ENCODE measurements at regions not wholly inside any gene's neighbourhood (a gene's known extent, or its start where the extent isn't known, plus 50 kb on each side); places are given as distances from the start of the nearest gene placed in this dataset.

- no peak for DNase-seq
- TF ChIP-seq CTCF (IDR thresholded peaks at IDR 0.05; ENCODE audit: borderline replicate concordance): no peak
Observed at GRCh38 chr6:8513174-8513573, 77.8 kb upstream of the SLC35B3 start.

DNA sequence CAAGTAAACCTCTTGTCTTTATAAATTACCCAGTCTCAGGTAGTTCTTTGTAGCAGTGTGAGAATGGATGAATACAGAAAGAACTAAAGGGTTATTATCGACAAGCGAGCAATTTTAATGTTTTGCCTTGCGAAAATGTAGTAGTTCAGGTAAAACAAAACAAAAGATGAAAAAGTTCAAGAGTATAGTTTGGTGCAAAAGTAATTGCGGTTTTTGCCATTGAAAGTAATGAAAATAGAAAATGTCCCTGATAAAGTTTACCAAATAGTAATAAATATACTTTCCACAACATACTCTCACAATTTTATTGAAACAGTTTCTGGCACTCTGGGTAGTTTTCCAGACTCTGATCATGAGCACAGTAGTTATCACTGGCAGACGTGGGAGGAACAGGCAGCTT lies 71.9 kb upstream of the SLC35B3 start:
- no peak overlapping the region for H3K27ac ChIP-seq (replicated peaks)
- no peaks in the 10 kb centered on the region for H3K4me1 ChIP-seq
- intact Hi-C loops (cut with micrococcal nuclease): no loop called here
- no peak for DNase-seq
- no peaks in the 10 kb centered on the region for H3K27me3 ChIP-seq (ENCODE audit: low read depth)
- H3K4me3 ChIP-seq: no peak overlapping the region
- H3K36me3 ChIP-seq: no peaks in the 10 kb centered on the region
- no peak for TF ChIP-seq CTCF (IDR thresholded peaks at IDR 0.05; ENCODE audit: borderline replicate concordance)
- H3K9me3 ChIP-seq (replicated peaks): no peaks in the 10 kb centered on the region

More at GRCh38 chr6:8513174-8513573, 77.8 kb upstream of the SLC35B3 start:
- Histone ChIP-seq H3K4me1 (no peaks in the 10 kb centered on the region), H3K9me3 (replicated peaks) (no peaks in the 10 kb centered on the region), H3K36me3 (no peaks in the 10 kb centered on the region), H3K27me3 (ENCODE audit: low read depth) (no peaks in the 10 kb centered on the region), H3K4me3 (no peak overlapping the region), H3K27ac (replicated peaks) (no peak overlapping the region)
- intact Hi-C loops (cut with micrococcal nuclease): no loop called here

- intact Hi-C loops (cut with micrococcal nuclease): no loop called here
- Histone ChIP-seq H3K27ac (replicated peaks) (no peak overlapping the region), H3K4me1 (no peaks in the 10 kb centered on the region), H3K36me3 (no peaks in the 10 kb centered on the region), H3K4me3 (no peak overlapping the region), H3K27me3 (ENCODE audit: low read depth) (no peaks in the 10 kb centered on the region), H3K9me3 (replicated peaks) (peaks cover 6% of the 10 kb centered on the region)
- DNase-seq: no peak
- TF ChIP-seq CTCF (IDR thresholded peaks at IDR 0.05; ENCODE audit: borderline replicate concordance): no peak
Observed at GRCh38 chr6:8506126-8506525, 70.8 kb upstream of the SLC35B3 start.

- no peak for DNase-seq
- no peak overlapping the region for H3K4me3 ChIP-seq
- intact Hi-C loops (cut with micrococcal nuclease): no loop called here
- TF ChIP-seq CTCF (IDR thresholded peaks at IDR 0.05; ENCODE audit: borderline replicate concordance): peak; percentile 52
- H3K9me3 ChIP-seq (replicated peaks): peaks cover 22% of the 10 kb centered on the region
- no peak overlapping the region for H3K27ac ChIP-seq (replicated peaks)
- no peaks in the 10 kb centered on the region for H3K36me3 ChIP-seq
- no peaks in the 10 kb centered on the region for H3K27me3 ChIP-seq (ENCODE audit: low read depth)
- H3K4me1 ChIP-seq: no peaks in the 10 kb centered on the region
Observed at GRCh38 chr6:8499540-8499939, 64.2 kb upstream of the SLC35B3 start.

- intact Hi-C loops (cut with micrococcal nuclease): no loop called here
Observed at GRCh38 chr6:8494730-8495129, 59.4 kb upstream of the SLC35B3 start.

More at GRCh38 chr6:8494730-8495129, 59.4 kb upstream of the SLC35B3 start:
- no peak for TF ChIP-seq CTCF (IDR thresholded peaks at IDR 0.05; ENCODE audit: borderline replicate concordance)
- Histone ChIP-seq H3K36me3 (no peaks in the 10 kb centered on the region), H3K4me1 (no peaks in the 10 kb centered on the region), H3K27me3 (ENCODE audit: low read depth) (no peaks in the 10 kb centered on the region), H3K27ac (replicated peaks) (no peak overlapping the region), H3K9me3 (replicated peaks) (peaks cover 16% of the 10 kb centered on the region), H3K4me3 (no peak overlapping the region)
- no peak for DNase-seq

All from left ventricle myocardium inferior (tissue), 1 donor.